NOMO-1 (cell line): ENCODE measurements at regions not wholly inside any gene's neighbourhood (a gene's known extent, or its start where the extent isn't known, plus 50 kb on each side); places are given as distances from the start of the nearest gene placed in this dataset.
"Not testable (repeated sequence)": the region's sequence is repeated elsewhere in the genome, so short reads cannot be mapped to it uniquely, and the experiment has no call there.

Experiments
- DNase-seq, 2 experiments: peaks; one replicate each; lab custom pipeline; 2025; ENCODE audit not compliant: unreplicated experiment in 2 of 2; lab: John Stamatoyannopoulos, UW

GRCh38 chr12:131272283-131272814 lies 318.6 kb downstream of the ADGRD1 start:
- DNase-seq: not testable (repeated sequence)

GRCh38 chr12:131273291-131273845 lies 319.7 kb downstream of the ADGRD1 start:
- no peak for DNase-seq

GRCh38 chr12:131274061-131274460 lies 320.4 kb downstream of the ADGRD1 start:
- no peak for DNase-seq

- no peak for DNase-seq
Measured at GRCh38 chr12:131274906-131275305, 321.2 kb downstream of the ADGRD1 start.

- no peak for DNase-seq
Measured at GRCh38 chr12:131275824-131276223, 322.1 kb downstream of the ADGRD1 start.

GRCh38 chr12:131276501-131277185 lies 322.9 kb downstream of the ADGRD1 start:
- no peak for DNase-seq

GRCh38 chr12:131277186-131278091 lies 323.7 kb downstream of the ADGRD1 start:
- not testable (repeated sequence) for DNase-seq

GRCh38 chr12:131278451-131279115 lies 324.9 kb downstream of the ADGRD1 start:
- DNase-seq: not testable (repeated sequence)

- DNase-seq: no peak
Measured at GRCh38 chr12:131279281-131279921, 325.7 kb downstream of the ADGRD1 start.

GRCh38 chr12:131280426-131280825 lies 326.7 kb downstream of the ADGRD1 start:
- no peak for DNase-seq

- DNase-seq: no peak
Measured at GRCh38 chr12:131281016-131281415, 327.3 kb downstream of the ADGRD1 start.

- DNase-seq: no peak
Measured at GRCh38 chr12:131282292-131283080, 328.8 kb downstream of the ADGRD1 start.

GRCh38 chr12:131283191-131283861 lies 329.6 kb downstream of the ADGRD1 start:
- no peak for DNase-seq

GRCh38 chr12:131283862-131284825 lies 330.4 kb downstream of the ADGRD1 start:
- not testable (repeated sequence) for DNase-seq

GRCh38 chr12:131284954-131285904 lies 331.5 kb downstream of the ADGRD1 start:
- DNase-seq: not testable (repeated sequence)

- DNase-seq: not testable (repeated sequence)
Measured at GRCh38 chr12:131285905-131286295, 332.2 kb downstream of the ADGRD1 start.

- DNase-seq: not testable (repeated sequence)
Measured at GRCh38 chr12:131286301-131286700, 332.6 kb downstream of the ADGRD1 start.
